Hepatocyte (in vitro differentiated cells): ENCODE measurements at regions not wholly inside any gene's neighbourhood (a gene's known extent, or its start where the extent isn't known, plus 50 kb on each side); places are given as distances from the start of the nearest gene placed in this dataset.

Experiments used
- DNase-seq: peaks from one replicate; pipeline ENCODE4 v3.0.0-alpha.2; 2016; ENCODE audit warnings: low spot score
- H2AFZ ChIP-seq: fragments of 200-600 bp; sonication (generic); 2 replicates; pipeline ENCODE4 v1.6.0; 2016; ENCODE audit warnings: antibody characterized with exemption, mild to moderate bottlenecking
- H3K27ac ChIP-seq: fragments of 200-600 bp; sonication (generic); 2 replicates; pipeline ENCODE4 v1.5.1; 2016; ENCODE audit warnings: mild to moderate bottlenecking
- H3K27me3 ChIP-seq: fragments of 200-600 bp; sonication (generic); 2 replicates; pipeline ENCODE4 v1.6.1; 2016
- H3K36me3 ChIP-seq: fragments of 200-600 bp; sonication (generic); replicated peaks from 2 replicates; pipeline ENCODE4 v1.5.1; 2016; ENCODE audit warnings: low read depth; ENCODE audit not compliant: insufficient read depth
- H3K4me1 ChIP-seq: fragments of 200-600 bp; sonication (generic); 2 replicates; pipeline ENCODE4 v1.5.1; 2016; ENCODE audit warnings: mild to moderate bottlenecking, moderate library complexity; ENCODE audit not compliant: insufficient read depth
- H3K4me2 ChIP-seq: fragments of 200-600 bp; sonication (generic); 2 replicates; pipeline ENCODE4 v1.6.0; 2016
- H3K4me3 ChIP-seq: fragments of 200-600 bp; sonication (generic); 2 replicates; pipeline ENCODE4 v1.5.1; 2016; ENCODE audit warnings: mild to moderate bottlenecking
- H3K79me2 ChIP-seq: fragments of 200-600 bp; sonication (generic); 2 replicates; pipeline ENCODE4 v1.6.0; 2017; ENCODE audit warnings: mild to moderate bottlenecking
- H3K9me2 ChIP-seq: fragments of 200-600 bp; sonication (generic); replicated peaks from 2 replicates; pipeline ENCODE4 v1.6.0; 2017; ENCODE audit warnings: mild to moderate bottlenecking; ENCODE audit not compliant: insufficient read depth
- H3K9me3 ChIP-seq: fragments of 200-600 bp; sonication (generic); 2 replicates; pipeline ENCODE4 v1.5.1; 2016; ENCODE audit warnings: low read depth, mild to moderate bottlenecking
- H4K20me1 ChIP-seq: fragments of 200-600 bp; sonication (generic); 2 replicates; pipeline ENCODE4 v1.6.0; 2016; ENCODE audit warnings: mild to moderate bottlenecking; ENCODE audit not compliant: insufficient read depth, poor library complexity, severe bottlenecking
- CTCF ChIP-seq: fragments of 200-600 bp; sonication (generic); IDR thresholded peaks from 2 replicates; pipeline ENCODE4 v1.5.1; 2016; ENCODE audit warnings: antibody characterized with exemption, mild to moderate bottlenecking; ENCODE audit not compliant: poor library complexity
- EZH2 ChIP-seq: fragments of 200-600 bp; sonication (generic); IDR thresholded peaks from 2 replicates; pipeline ENCODE4 v1.6.1; 2016; ENCODE audit warnings: antibody characterized with exemption, mild to moderate bottlenecking, borderline replicate concordance
- EZH2phosphoT487 ChIP-seq: fragments of 200-600 bp; sonication (generic); IDR thresholded peaks from one replicate; pipeline ENCODE4 v1.6.1; 2018; ENCODE audit warnings: antibody characterized with exemption, mild to moderate bottlenecking, low read depth, moderate library complexity; ENCODE audit not compliant: unreplicated experiment, severe bottlenecking
- WGBS: methylation state at CpG from one replicate; pipeline ENCODE4 v1.1.6; 2016; ENCODE audit warnings: low lambda C conversion rate; ENCODE audit errors: missing lambda C conversion rate; 5-methylcytosine and 5-hydroxymethylcytosine counted together

- H3K4me2 ChIP-seq = no peak overlapping the region
- no peak overlapping the region for H2AFZ ChIP-seq
- no peaks in the 10 kb centered on the region for H3K27me3 ChIP-seq
- WGBS = 85% methylated on average over 17 of the region's 17 CpGs
- H3K4me1 ChIP-seq = peaks cover 6% of the 10 kb centered on the region
- H4K20me1 ChIP-seq = no peaks in the 10 kb centered on the region
- TF ChIP-seq CTCF (no peak), EZH2phosphoT487 (no peak), EZH2 (no peak)
- no peaks in the 10 kb centered on the region for H3K9me2 ChIP-seq
- H3K27ac ChIP-seq = no peak overlapping the region
- H3K9me3 ChIP-seq = no peaks in the 10 kb centered on the region
- no peak for DNase-seq
- no peaks in the 10 kb centered on the region for H3K36me3 ChIP-seq
- no peaks in the 10 kb centered on the region for H3K79me2 ChIP-seq
- H3K4me3 ChIP-seq = no peak overlapping the region
Observed at GRCh38 chr17:73765824-73766563, 121.7 kb upstream of the SDK2 start.

GRCh38 chr17:73767696-73768095 lies 123.5 kb upstream of the SDK2 start:
- 93% methylated on average over 7 of the region's 7 CpGs for WGBS

GRCh38 chr17:73768691-73769090 lies 124.4 kb upstream of the SDK2 start:
- H3K36me3 ChIP-seq = no peaks in the 10 kb centered on the region
- H3K4me3 ChIP-seq = no peak overlapping the region
- H3K79me2 ChIP-seq = no peaks in the 10 kb centered on the region
- H4K20me1 ChIP-seq = no peaks in the 10 kb centered on the region
- no peaks in the 10 kb centered on the region for H3K9me3 ChIP-seq
- no peak for DNase-seq
- peaks cover 7% of the 10 kb centered on the region for H3K4me1 ChIP-seq
- 76% methylated on average over 2 of the region's 2 CpGs for WGBS
- TF ChIP-seq EZH2 (no peak), CTCF (no peak), EZH2phosphoT487 (no peak)
- no peaks in the 10 kb centered on the region for H3K27me3 ChIP-seq
- H3K4me2 ChIP-seq = no peak overlapping the region
- no peaks in the 10 kb centered on the region for H3K9me2 ChIP-seq
- no peak overlapping the region for H3K27ac ChIP-seq
- no peak overlapping the region for H2AFZ ChIP-seq

More at GRCh38 chr17:73767696-73768095, 123.5 kb upstream of the SDK2 start:
- Histone ChIP-seq H3K27me3 (no peaks in the 10 kb centered on the region), H3K79me2 (no peaks in the 10 kb centered on the region), H3K36me3 (no peaks in the 10 kb centered on the region), H3K4me3 (no peak overlapping the region), H4K20me1 (no peaks in the 10 kb centered on the region), H3K27ac (no peak overlapping the region), H3K4me1 (peaks cover 7% of the 10 kb centered on the region), H2AFZ (no peak overlapping the region), H3K9me2 (no peaks in the 10 kb centered on the region), H3K4me2 (no peak overlapping the region), H3K9me3 (no peaks in the 10 kb centered on the region)
- TF ChIP-seq EZH2phosphoT487 = no peak
- TF ChIP-seq CTCF = no peak
- no peak for TF ChIP-seq EZH2
- no peak for DNase-seq
